8988T (cell line): ENCODE measurements at regions not wholly inside any gene's neighbourhood (a gene's known extent, or its start where the extent isn't known, plus 50 kb on each side); places are given as distances from the start of the nearest gene placed in this dataset.

ENCODE experiments used
- DNase-seq: peaks from one replicate; pipeline ENCODE4 v3.0.0; 2011

DNA sequence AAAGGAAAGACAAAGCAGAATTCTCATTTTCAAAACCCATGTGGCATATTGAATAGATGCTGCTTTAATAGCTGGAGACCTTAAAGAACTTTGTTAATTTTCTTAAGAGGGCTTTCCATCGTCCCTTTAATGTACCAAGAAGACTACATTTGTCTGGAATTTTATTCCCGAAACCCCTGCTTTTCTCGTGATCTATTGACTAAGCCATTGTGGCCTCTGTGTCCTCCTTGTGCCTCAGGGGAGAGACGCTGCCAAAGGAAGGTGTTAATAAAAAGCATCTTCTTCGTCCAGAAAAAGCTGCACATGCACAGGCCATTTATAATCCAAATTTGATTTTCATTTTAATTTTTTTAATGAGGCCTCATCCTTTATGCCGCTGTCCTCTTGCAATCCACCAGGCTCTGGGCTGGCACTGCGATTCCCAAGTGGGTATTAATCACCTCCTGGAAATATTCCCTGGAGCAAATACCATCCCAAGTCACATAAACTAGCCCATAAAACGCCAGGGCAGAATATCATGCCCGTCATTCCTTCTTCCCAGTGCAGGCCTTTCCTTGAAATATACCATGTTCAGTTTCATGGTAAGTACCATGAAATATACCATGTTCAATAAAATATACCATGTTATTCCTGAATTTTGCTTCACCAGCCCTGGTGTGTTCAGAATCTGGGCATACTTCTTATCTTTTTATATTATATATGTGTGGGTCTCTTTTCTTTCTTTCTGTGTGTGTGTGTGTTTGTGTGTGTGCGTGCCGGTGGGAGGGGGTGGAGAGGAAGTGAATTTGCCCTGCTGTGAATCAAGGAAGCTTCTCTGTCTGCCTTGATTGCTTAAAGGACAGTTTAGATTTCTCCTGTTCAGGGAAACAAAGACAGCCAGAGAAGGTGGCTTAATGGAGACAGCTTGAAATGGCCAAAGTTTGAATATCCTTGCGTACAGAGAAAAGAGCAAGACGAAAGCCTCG, 147.6 kb downstream of the PHETA1 start:
- DNase-seq, result no peak

DNA sequence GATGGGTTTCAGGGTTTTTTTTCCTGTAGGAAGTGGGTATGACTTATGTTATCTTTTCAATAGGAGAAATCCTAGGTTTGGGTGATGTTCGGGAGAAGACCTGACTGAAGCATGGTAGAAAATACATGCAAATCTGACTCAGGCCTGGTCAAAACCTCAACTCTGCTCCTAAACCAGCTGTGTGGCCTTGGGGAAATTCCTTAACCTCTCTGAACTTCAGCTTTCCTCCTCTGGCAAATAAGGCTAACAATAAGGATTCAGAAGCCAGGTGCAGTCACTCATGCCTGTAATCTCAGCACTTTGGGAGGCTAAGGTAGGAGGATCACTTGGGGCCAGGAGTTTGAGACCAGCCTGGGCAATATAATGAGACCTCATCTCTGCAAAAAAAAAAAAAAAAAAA, 148.5 kb downstream of the PHETA1 start:
- no peak for DNase-seq

DNA sequence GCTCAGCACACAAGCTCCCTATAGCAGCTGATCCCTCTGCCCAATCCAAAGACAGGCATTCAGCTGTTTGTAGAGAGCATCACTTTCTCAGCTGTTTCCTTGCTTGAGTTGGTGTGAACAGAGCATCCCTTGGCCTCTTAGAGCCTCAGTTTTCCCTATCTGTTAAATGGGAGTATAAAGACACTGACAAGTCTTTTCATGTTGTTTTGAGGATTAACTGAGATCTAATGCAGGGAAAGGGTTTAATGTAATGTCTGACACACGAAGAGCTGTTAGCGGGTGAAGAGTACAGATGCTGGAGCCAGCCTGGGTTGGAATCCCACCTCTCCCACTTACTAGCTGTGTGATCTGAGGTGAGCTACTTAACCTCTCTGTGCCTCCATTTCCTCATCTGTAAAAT, 149.5 kb downstream of the PHETA1 start:
- no peak for DNase-seq

DNA sequence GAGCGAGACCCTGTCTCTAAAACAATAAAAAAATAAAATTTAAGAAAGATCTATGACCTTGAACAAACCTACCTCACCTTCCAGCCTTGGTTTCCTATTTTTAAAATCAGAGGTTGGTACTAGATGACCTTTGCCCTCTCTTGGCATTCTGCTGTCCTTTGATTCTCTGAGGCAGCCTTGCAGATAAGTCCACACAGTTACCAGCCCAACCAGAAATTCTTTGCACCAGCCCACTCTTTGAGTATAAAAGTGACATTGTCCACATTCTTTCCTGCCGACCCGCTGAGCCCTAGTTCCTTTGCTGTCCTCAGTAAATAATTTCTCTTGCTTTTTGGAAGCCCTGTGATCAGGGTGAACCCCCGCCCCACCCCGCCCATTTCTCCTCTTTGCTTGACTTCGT, 150.4 kb downstream of the PHETA1 start:
- DNase-seq, result no peak

DNA sequence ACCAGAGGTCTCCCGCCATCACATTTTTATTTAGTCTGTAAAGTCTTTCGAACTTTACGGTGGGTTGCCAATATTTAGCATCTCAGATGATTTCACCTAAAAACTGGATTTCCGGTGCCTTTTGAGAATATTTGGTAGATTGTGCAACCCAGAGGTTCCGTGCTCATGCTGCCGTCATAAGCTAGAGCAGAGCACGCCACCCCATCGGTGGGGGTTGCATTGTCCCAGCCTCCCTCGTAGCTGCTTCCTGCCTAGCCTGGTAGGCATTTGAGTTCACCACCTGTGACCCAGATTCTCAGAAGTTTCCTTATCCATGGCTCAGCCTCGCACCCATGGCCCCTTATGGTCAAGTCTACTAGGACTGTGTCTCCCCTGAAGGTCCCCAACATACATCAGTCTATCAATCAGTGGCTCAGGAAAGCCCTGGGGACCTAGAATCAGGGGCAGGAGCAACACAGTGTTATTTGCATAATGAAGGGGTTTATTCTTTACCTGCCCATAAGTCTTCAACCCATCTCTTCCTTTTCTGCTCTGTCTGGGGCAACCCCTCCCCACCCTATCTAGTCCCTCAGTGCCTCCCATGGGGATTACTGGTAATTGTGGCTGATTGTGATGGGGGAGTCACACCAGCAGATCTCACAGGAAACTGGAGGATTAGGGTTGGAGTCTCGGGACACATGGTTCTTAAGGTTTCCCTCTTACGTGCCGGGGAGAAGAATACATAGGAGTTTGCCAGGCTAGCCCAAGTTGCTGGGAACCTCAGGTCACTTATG, 152.3 kb downstream of the PHETA1 start:
- no peak for DNase-seq

DNA sequence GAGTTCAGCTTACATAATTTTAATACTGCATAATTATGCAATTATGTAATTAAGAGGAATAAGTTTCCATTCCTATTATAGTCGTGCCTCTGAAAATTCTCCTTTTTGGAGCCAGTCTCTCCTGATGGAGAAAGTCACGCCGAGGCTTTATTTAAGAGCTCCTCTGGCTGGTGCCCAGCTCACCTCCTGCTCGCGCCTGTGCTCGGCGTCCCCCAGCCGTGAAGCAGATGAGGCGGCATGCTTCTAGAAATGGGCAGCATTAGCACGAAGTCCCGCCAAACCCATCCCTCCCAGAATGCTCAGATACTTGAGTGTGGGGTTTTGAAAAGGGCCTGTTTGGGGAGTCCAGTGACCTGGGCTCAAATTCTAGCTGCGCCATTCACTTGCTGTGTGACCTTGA, 153.0 kb downstream of the PHETA1 start:
- no peak for DNase-seq

DNA sequence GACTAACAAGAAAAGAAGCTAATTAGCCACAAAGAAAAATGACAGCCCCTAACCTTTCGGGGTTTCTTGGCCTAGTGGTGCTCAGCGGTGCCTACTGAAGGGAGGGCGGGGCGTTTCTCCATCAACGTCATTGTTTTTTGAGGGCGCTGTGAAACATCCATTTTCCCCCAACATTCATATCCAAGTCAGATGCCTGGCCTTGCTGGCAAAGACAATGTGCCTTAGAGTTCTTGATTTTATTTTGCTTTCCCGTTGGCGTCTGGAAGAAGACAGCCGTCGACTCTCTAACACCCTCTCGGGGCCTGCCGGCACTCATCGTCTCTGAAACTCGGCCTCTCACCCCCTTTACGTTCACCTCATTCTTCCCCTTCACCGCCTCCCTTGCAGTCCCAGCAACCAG, 154.5 kb downstream of the PHETA1 start:
- DNase-seq, result no peak

DNA sequence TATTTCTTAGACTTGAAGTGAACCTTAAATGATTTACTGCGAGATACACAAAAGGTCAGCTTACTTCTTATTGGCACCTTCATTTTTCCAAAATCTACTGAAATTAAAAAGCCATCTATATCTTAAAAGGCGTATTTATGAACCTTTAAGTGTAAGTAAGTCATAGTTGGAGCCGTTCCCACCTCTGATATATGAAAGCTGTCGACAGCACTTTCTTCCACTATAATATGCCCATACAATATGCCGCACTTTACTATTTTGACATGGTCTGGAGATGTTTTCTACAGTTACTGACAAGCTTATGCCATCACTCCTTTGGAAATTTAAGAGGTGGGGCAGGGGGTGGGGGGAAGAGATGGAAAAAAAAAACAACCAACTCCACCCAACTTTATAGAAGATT, 155.3 kb downstream of the PHETA1 start:
- DNase-seq, result no peak

DNA sequence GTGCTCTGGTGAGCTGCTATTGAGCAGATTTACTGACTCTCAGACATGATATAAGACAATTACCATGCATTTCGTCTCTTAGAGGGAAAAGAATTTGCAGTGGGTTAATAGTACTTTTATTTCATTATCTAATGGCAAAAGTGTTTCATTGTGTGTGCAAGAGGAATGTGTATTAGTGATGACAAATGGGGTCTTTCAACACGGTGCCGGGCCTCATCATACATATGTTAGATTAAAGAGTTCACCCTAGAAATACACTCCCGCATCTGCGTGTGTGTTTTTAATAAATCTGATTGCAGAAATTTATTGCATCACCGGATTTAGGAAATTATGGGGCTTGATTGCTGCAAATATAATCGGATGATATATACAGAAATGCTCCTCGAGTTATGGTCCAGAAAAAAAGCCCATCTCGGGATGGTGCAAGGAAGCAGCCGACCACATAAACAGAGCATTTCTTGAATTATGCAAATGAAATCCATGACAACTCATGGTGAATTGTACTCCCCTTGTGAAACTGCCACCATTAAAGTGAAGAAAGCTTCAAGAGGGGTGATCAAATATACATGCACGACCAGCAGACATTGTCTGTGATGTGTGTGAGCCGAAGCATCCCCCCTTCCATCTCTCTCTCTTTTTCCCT, 156.0 kb downstream of the PHETA1 start:
- DNase-seq, result no peak

DNA sequence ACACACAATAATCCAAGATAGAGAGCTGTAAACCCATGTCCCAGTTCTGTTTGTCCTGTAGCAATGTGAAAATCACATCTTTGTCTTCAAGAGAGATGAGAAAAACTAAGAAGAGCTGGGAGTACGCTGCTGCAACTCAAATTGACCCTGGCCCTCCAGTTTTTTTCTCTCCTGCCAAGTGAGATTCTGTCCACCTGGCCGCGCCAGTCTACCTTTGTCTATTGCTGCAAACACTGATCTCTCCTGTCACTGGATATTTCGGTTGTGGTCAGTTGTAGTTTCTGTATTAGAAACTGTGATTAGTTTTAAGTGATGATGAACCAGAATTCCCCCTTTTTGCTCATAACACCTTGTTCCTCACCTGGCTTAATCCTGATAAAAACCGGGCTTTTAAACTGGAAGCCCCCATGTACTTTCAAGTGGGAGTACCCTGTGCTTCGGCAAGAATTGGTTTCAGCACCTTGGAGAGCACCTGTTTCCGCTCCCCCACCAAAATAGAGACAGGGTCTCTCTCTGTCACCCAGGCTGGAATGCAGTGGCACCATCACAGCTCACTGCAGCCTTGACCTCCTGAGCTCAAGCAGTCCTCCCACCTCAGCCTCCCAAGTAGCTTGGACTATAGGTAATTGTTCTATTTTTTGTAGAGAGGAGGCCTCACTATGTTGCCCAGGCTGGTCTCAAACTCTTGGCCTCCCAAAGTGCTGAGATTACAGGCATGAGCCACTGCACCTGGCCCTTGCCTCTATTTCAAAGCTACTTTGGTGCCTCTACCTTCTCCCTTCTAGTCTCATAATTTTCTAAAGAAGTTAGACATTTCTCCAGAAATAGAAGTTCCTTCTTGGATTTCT, 156.8 kb downstream of the PHETA1 start:
- no peak for DNase-seq

DNA sequence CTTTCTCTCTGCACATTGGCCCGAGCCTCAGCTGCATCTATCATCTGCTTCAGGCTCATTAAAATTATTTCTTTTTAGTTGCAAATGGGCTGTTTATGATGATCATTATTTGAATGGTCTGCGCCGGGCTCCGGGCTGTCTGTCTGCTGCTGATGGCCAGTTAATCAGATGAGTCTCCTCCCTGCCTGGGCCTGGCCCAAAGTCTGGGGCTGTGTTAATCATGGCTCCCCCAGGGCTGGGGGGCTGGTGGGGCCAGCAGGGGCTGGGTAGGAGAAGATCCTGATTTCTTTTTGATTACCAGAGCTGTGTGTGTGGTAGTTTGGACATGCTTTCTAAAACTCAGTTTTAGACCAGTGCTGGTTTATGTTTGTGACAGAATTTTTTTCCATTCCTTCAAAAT, 159.1 kb downstream of the PHETA1 start:
- no peak for DNase-seq

DNA sequence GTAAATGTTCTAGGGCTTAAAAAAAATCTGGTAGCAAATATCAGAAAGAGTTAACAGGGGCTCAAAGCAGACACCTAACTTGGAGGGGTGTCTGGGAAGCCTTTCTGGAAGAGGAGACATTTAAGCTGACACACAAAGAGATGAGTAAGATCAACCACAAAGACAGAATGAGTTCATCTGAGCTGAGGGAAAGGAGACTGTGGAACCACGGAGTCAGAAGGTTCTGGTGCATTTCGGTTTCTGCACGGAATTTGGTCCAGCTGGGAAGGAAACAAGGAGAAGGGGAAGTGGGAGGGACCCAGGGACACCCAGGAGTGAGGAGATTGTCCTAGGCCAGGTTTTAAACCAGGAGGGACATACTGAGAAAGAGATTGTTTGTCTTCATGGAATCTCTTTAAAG, 161.1 kb downstream of the PHETA1 start:
- no peak for DNase-seq

DNA sequence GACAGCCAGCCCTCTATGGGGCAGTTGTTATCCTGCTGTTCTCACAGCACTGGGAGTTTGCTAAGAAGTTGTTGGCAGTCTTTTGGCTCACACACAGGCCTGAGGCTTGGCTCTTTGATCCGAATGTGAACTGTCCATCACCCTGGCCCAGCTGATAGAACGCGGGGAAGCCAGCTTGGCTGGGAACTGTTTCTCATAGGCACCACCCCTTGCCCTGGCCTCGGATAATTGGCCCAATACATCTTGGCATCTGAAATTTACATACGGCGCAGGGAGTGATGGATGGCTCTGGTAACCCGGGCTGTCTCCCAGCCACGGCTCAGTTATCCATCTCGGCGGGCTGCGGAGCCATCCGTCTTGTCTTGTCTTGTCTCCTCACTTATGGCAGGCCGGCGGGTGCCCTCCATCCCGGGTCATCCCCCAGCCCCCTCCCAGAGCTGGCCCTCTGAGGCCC, 164.1 kb downstream of the PHETA1 start:
- no peak for DNase-seq

DNA sequence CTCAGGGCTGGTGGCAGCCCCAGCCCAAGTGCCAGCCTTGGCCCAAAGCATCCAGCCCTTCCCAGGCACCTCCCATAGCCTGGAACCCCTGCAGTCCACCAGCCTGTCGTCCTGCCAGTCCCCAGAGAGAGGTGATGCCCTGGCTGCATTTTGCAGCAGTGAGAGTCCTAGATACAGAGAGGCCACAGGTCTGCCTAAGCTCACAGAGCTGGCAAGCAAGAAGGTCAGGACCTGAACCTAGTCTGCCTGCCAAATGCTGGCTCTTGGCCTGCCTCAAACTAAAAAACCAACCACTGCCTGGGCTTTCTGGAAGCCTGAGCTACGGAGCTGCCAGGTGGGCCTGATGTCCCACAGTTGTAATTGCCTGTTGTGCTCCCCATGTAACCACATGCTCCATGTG, 164.9 kb downstream of the PHETA1 start:
- DNase-seq, result no peak

DNA sequence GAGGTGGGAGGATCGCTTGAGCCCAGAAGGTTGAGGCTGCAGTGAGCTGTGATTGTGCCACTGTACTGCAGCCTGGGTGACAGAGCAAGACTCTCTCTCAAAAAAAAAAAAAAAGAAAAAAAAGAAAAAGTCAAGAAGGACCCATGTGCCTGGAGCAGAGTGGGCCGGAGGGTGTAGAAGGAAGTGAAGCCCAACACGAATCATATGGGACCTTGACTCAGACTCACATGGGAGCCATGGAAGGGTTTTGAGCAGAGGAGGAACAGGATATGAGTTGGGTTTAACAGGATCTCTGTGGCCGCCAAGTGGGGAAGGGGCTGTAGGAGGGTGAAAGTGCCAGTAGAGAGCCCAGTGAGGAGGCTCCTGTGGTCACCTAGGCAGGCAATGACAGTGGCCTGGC, 165.4 kb downstream of the PHETA1 start:
- no peak for DNase-seq

DNA sequence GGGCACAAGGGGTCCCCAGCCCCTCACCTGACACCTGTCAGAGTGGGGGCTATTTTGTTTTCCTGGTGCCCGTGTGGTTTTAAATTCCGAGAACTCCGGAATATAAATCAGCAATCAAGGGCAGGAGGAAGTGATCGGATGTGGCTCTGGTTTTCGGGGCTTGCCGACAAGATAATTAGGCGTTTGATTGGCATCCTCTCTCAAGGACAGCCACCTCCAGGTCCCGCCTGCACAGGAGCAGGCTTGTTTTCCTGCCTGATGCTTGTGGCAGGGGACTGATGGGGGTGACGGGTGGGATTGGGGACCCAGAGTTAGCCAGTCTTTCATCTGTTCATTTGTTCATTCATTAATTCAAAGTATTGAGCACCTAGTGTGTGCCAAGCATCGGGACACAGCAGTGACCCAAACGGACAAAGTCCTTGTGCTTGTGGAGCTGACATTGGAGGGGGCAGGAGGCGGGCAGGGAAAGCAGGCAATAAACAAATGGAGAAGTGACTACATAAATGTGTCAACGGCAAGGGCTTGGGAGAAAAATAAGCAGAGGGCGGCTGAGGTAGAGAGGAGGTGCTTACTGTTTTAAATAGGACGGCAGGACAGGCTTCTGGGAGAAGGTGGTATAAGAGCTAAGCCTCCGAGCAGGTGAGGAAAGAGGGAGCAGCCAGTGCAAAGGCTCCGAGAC, 166.5 kb downstream of the PHETA1 start:
- DNase-seq, result no peak

DNA sequence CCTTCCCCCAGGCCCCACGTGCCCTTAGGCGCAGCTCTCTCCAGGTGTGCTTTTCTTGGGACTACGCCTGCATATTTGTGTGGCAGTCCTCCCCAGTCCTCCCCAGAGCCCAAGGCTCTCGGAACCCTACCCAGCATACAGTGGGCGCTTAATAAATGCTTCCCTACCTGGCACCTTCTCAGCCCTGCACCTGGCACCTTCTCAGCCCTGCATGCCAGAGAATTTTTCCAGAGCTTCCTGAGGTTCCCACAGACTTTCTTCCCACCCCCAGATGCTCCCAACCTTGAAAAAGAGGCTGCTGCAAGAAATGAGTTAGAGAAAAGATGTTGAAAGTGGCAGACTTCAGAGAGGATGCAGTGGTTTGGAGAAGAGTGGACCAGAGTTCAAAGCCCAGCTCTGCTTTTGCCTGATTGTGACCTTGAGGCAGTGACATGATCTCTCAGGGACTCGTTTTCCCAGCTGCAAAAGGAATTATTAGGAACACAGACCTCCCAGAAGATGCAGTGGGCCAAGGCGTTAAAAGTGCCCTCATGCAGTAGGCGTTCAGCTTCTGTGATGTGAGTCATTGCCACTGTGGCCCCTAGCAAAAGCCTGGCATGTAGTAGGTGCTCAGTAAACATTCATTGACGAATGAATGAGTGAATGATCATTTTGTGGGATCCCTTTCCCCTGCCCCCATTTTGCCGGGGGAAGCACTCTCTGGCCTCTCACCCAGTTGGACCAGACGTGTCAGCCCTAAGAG, 167.2 kb downstream of the PHETA1 start:
- no peak for DNase-seq

DNA sequence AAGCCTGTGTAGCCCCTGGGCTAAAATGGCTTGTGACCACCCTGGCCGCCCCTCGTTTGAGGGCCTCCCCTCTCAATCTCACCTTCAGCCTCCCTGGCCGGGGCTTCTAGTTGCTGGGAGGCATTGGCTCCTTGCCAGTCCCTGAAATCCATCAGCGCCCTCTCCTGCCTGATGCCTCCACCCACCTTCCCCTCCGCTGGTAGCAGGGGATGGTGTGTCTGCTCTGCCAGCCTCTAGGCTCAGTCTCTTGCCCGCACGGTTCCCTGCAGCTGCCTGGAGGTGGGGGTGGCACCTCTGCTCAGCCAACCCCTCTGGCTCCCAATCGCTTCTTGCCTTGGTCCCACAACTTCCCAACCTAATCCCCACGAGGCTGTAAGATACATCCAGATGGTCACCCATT, 167.9 kb downstream of the PHETA1 start:
- DNase-seq, result no peak

DNA sequence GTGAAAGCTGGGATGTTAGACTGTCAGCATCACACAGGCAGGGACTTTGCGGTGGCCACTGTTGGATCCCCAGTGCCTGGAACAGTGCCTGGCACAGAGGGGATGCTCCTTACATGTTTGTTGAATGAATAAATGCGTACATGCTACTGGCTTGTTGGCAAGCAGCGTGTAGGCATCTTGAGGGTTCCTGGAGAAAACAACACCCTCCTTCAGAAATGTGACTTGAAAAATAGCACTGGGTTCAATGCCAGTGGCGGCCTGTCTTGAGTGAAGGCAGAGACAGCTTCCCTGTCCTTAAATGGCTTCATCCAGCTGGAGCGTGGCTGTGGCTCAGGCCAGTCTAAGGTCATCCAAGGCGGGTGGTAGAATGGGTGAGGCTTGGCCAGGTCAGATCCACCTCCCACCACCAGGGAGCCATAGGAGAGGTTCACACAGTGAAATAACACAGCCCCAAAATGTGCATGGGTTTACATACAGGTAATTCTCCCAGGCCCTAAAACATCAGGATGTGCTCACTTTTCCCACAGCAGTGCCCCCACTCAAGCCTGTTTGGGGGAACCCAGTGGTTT, 171.4 kb downstream of the PHETA1 start:
- no peak for DNase-seq

DNA sequence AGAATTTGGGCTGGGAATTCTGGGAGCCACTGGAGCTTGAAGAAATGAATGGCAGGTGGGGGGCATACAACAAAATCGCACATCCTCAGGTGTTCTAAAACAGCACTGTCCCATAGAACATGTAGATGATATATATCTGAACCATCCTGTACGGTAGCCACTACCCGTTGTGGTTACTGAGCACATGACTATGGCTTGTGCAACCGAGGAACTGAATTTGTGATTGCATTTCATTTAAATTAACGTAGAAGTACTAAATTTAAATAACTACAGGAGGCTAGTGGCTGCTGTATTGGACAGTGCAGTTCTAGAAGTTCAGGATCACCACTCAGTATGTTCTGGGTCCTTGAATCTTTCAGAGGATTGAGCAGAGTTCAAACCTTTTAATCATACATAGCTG, 172.4 kb downstream of the PHETA1 start:
- DNase-seq, result no peak

DNA sequence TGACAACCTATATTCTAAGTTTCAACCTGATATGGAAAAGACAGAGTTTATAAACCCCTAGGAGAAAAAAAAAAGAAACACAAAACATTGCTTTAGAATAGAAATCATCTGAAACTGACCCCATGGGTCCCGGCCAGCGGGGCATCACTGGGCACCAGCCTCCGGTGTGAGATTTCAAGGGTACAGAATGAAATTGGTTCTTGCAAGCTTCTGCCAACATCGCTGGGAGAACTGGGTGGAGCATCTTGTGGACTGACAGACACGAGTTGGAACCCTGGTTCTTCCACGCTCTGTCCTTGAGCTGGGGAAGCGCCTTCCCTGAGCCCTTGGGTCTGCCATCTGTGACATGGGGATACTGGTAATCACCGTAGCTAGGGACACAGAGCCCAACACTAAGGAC, 173.6 kb downstream of the PHETA1 start:
- DNase-seq, result no peak
